ENCODE measurements at regions not wholly inside any gene's neighbourhood (a gene's known extent, or its start where the extent isn't known, plus 50 kb on each side); places are given as distances from the start of the nearest gene placed in this dataset.

- Histone ChIP-seq H3K27me3 (ENCODE audit: control insufficient read depth in 2 of 2, insufficient read depth in 2 of 2, low read length in 2 of 2) (no peaks in the 10 kb centered on the region), H3K9me3 (ENCODE audit: control insufficient read depth in 2 of 3, low read length in 3 of 3) (no peaks in the 10 kb centered on the region), H3K4me1 (ENCODE audit: control insufficient read depth in 2 of 2, insufficient read depth in 2 of 2, low read length in 2 of 2) (peaks cover 0 to 10% of the 10 kb centered on the region in 2 donors), H3K27ac (ENCODE audit: low read depth, low read length) (no peak overlapping the region), H3K4me3 (ENCODE audit: low read length) (no peak overlapping the region), H3K36me3 (ENCODE audit: control insufficient read depth in 2 of 3, insufficient read depth in 3 of 3, low read length in 3 of 3) (no peaks in the 10 kb centered on the region)
- POLR2A ChIA-PET = no interaction called here
- H3K9me3 Mint-ChIP-seq = peaks cover 0 to 8% (median 0%) of the 10 kb centered on the region in 11 donors
- ATAC-seq (no peak), DNase-seq (no peak)
- peaks cover 0 to 5% (median 0%) of the 10 kb centered on the region in 5 donors for H3K36me3 Mint-ChIP-seq
- H3K27me3 Mint-ChIP-seq = no peaks in the 10 kb centered on the region
- no peak overlapping the region for H3K4me3 Mint-ChIP-seq
- peaks cover 0 to 33% (median 8%) of the 10 kb centered on the region in 7 donors for H3K4me1 Mint-ChIP-seq
- H3K27ac Mint-ChIP-seq = no peak overlapping the region
- intact Hi-C loops (cut with micrococcal nuclease) = loop anchor here in 1 of 2 donors (2.0 kb wide), 1 partner anchor 15 kb away; no protein-coding TSS in a partner anchor
- CTCF ChIA-PET = interaction anchor here (0.5 kb wide), 1 partner anchor 14 kb away, joined by 3 read pairs; no protein-coding TSS in a partner anchor
These were observed 69.7 kb downstream of the PHLDA1 start for GRCh38 chr12:75961878-75962277.

- Mint-ChIP-seq H3K36me3 (peaks cover 0 to 5% (median 0%) of the 10 kb centered on the region in 5 donors), H3K4me1 (peaks cover 0 to 33% (median 8%) of the 10 kb centered on the region in 7 donors), H3K27ac (no peak overlapping the region), H3K4me3 (no peak overlapping the region), H3K27me3 (no peaks in the 10 kb centered on the region), H3K9me3 (peaks cover 0 to 8% (median 0%) of the 10 kb centered on the region in 11 donors)
- CTCF ChIA-PET = no interaction called here
- Histone ChIP-seq H3K9me3 (ENCODE audit: control insufficient read depth in 2 of 3, low read length in 3 of 3) (no peaks in the 10 kb centered on the region), H3K27ac (ENCODE audit: low read depth, low read length) (no peak overlapping the region), H3K4me3 (ENCODE audit: low read length) (no peak overlapping the region), H3K36me3 (ENCODE audit: control insufficient read depth in 2 of 3, insufficient read depth in 3 of 3, low read length in 3 of 3) (no peaks in the 10 kb centered on the region), H3K27me3 (ENCODE audit: control insufficient read depth in 2 of 2, insufficient read depth in 2 of 2, low read length in 2 of 2) (no peaks in the 10 kb centered on the region), H3K4me1 (ENCODE audit: control insufficient read depth in 2 of 2, insufficient read depth in 2 of 2, low read length in 2 of 2) (peaks cover 0 to 10% of the 10 kb centered on the region in 2 donors)
- intact Hi-C loops (cut with micrococcal nuclease) = loop anchor here in 1 of 2 donors (2.0 kb wide), 1 partner anchor 16 kb away; no protein-coding TSS in a partner anchor
- no peak for DNase-seq
- POLR2A ChIA-PET = no interaction called here
- no peak for ATAC-seq
These were observed 70.5 kb downstream of the PHLDA1 start for GRCh38 chr12:75960954-75961661.

- POLR2A ChIA-PET = no interaction called here
These were observed 71.3 kb downstream of the PHLDA1 start for GRCh38 chr12:75960086-75960910.

GRCh38 chr12:75959506-75959905, 72.1 kb downstream of the PHLDA1 start:
- Mint-ChIP-seq H3K36me3 (peaks cover 0 to 5% (median 0%) of the 10 kb centered on the region in 5 donors), H3K27ac (peak overlapping the region in 1 of 9 donors; percentile 51), H3K27me3 (no peaks in the 10 kb centered on the region), H3K9me3 (peaks cover 0 to 8% (median 0%) of the 10 kb centered on the region in 11 donors), H3K4me1 (peaks cover 0 to 29% (median 8%) of the 10 kb centered on the region in 7 donors), H3K4me3 (peak overlapping the region in 1 of 10 donors; percentile 19)
- intact Hi-C loops (cut with micrococcal nuclease) = no loop called here
- POLR2A ChIA-PET = no interaction called here
- Histone ChIP-seq H3K27ac (ENCODE audit: low read depth, low read length) (no peak overlapping the region), H3K4me3 (ENCODE audit: low read length) (no peak overlapping the region), H3K27me3 (ENCODE audit: control insufficient read depth in 2 of 2, insufficient read depth in 2 of 2, low read length in 2 of 2) (no peaks in the 10 kb centered on the region), H3K9me3 (ENCODE audit: control insufficient read depth in 2 of 3, low read length in 3 of 3) (no peaks in the 10 kb centered on the region), H3K36me3 (ENCODE audit: control insufficient read depth in 2 of 3, insufficient read depth in 3 of 3, low read length in 3 of 3) (no peaks in the 10 kb centered on the region), H3K4me1 (ENCODE audit: control insufficient read depth in 2 of 2, insufficient read depth in 2 of 2, low read length in 2 of 2) (peaks cover 0 to 10% of the 10 kb centered on the region in 2 donors)
- CTCF ChIA-PET = no interaction called here
- DNase-seq (no peak), ATAC-seq (no peak)

More at GRCh38 chr12:75960086-75960910, 71.3 kb downstream of the PHLDA1 start:
- ATAC-seq = no peak
- Mint-ChIP-seq H3K4me3 (no peak overlapping the region), H3K36me3 (peaks cover 0 to 5% (median 0%) of the 10 kb centered on the region in 5 donors), H3K9me3 (peaks cover 0 to 8% (median 0%) of the 10 kb centered on the region in 11 donors), H3K27me3 (no peaks in the 10 kb centered on the region), H3K4me1 (peaks cover 0 to 31% (median 8%) of the 10 kb centered on the region in 7 donors), H3K27ac (no peak overlapping the region)
- H3K36me3 ChIP-seq (ENCODE audit: control insufficient read depth in 2 of 3, insufficient read depth in 3 of 3, low read length in 3 of 3) = no peaks in the 10 kb centered on the region
- no peak overlapping the region for H3K27ac ChIP-seq (ENCODE audit: low read depth, low read length)
- no peaks in the 10 kb centered on the region for H3K9me3 ChIP-seq (ENCODE audit: control insufficient read depth in 2 of 3, low read length in 3 of 3)
- peaks cover 0 to 10% of the 10 kb centered on the region in 2 donors for H3K4me1 ChIP-seq (ENCODE audit: control insufficient read depth in 2 of 2, insufficient read depth in 2 of 2, low read length in 2 of 2)
- no peaks in the 10 kb centered on the region for H3K27me3 ChIP-seq (ENCODE audit: control insufficient read depth in 2 of 2, insufficient read depth in 2 of 2, low read length in 2 of 2)
- DNase-seq = no peak
- no peak overlapping the region for H3K4me3 ChIP-seq (ENCODE audit: low read length)
- CTCF ChIA-PET = no interaction called here
- intact Hi-C loops (cut with micrococcal nuclease) = loop anchor here in 1 of 2 donors (2.0 kb wide), 1 partner anchor 17 kb away; no protein-coding TSS in a partner anchor

- no peak for DNase-seq
- Histone ChIP-seq H3K27ac (ENCODE audit: low read depth, low read length) (no peak overlapping the region), H3K4me3 (ENCODE audit: low read length) (no peak overlapping the region), H3K4me1 (ENCODE audit: control insufficient read depth in 2 of 2, insufficient read depth in 2 of 2, low read length in 2 of 2) (peaks cover 0 to 10% of the 10 kb centered on the region in 2 donors), H3K36me3 (ENCODE audit: control insufficient read depth in 2 of 3, insufficient read depth in 3 of 3, low read length in 3 of 3) (no peaks in the 10 kb centered on the region), H3K27me3 (ENCODE audit: control insufficient read depth in 2 of 2, insufficient read depth in 2 of 2, low read length in 2 of 2) (no peaks in the 10 kb centered on the region), H3K9me3 (ENCODE audit: control insufficient read depth in 2 of 3, low read length in 3 of 3) (no peaks in the 10 kb centered on the region)
- intact Hi-C loops (cut with micrococcal nuclease) = no loop called here
- ChIA-PET POLR2A (no interaction called here), CTCF (interaction anchor here (0.6 kb wide), 1 partner anchor 495 kb away, joined by 3 read pairs; no protein-coding TSS in a partner anchor)
- Mint-ChIP-seq H3K36me3 (peaks cover 0 to 5% (median 0%) of the 10 kb centered on the region in 5 donors), H3K9me3 (peaks cover 0 to 8% (median 0%) of the 10 kb centered on the region in 11 donors), H3K4me3 (no peak overlapping the region), H3K4me1 (peaks cover 0 to 29% (median 6%) of the 10 kb centered on the region in 7 donors), H3K27me3 (no peaks in the 10 kb centered on the region), H3K27ac (peak overlapping the region in 1 of 9 donors; percentile 51)
- no peak for ATAC-seq
These were observed 72.5 kb downstream of the PHLDA1 start for GRCh38 chr12:75959060-75959459.

GRCh38 chr12:75955251-75955650, 76.3 kb downstream of the PHLDA1 start:
- H3K36me3 Mint-ChIP-seq = no peaks in the 10 kb centered on the region
- no peaks in the 10 kb centered on the region for H3K27me3 ChIP-seq (ENCODE audit: control insufficient read depth in 2 of 2, insufficient read depth in 2 of 2, low read length in 2 of 2)
- no peaks in the 10 kb centered on the region for H3K9me3 ChIP-seq (ENCODE audit: control insufficient read depth in 2 of 3, low read length in 3 of 3)
- ChIA-PET CTCF (interaction anchor here (0.6 to 1.0 kb wide), 2 partner anchors 43 to 808 kb away, joined by 4 read pairs; no protein-coding TSS in a partner anchor), POLR2A (no interaction called here)
- H3K36me3 ChIP-seq (ENCODE audit: control insufficient read depth in 2 of 3, insufficient read depth in 3 of 3, low read length in 3 of 3) = no peaks in the 10 kb centered on the region
- H3K4me1 ChIP-seq (ENCODE audit: control insufficient read depth in 2 of 2, insufficient read depth in 2 of 2, low read length in 2 of 2) = peaks cover 0 to 10% of the 10 kb centered on the region in 2 donors
- H3K4me3 ChIP-seq (ENCODE audit: low read length) = no peak overlapping the region
- DNase-seq (no peak), ATAC-seq (no peak)
- no peak overlapping the region for H3K27ac Mint-ChIP-seq
- intact Hi-C loops (cut with micrococcal nuclease) = no loop called here
- no peak overlapping the region for H3K4me3 Mint-ChIP-seq
- H3K27me3 Mint-ChIP-seq = no peaks in the 10 kb centered on the region
- H3K27ac ChIP-seq (ENCODE audit: low read depth, low read length) = no peak overlapping the region
- H3K9me3 Mint-ChIP-seq = no peaks in the 10 kb centered on the region
- peaks cover 0 to 22% (median 8%) of the 10 kb centered on the region in 7 donors for H3K4me1 Mint-ChIP-seq

Data from naive thymus-derived CD4-positive, alpha-beta T cell (primary cell).